ENCODE measurements at regions not wholly inside any gene's neighbourhood (a gene's known extent, or its start where the extent isn't known, plus 50 kb on each side); places are given as distances from the start of the nearest gene placed in this dataset.

DNA sequence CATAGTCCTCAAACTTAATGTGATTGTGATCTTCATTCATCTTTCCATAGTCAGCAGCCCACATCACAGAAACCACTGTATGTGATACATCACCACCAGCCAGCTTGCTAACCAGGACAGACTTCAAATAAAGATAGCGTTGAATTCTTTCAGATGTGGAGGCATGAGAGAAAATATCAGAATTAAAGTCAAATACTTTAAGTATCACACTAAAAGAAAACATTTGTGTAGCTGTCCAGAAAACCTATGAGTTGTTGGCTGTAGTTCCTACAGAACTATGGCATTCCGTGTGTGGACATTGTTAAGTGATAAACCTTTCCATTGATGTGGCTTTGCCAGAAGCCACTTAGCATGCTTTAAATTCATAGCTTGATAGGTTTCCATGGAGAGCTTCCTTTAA, 105.1 kb downstream of the LLPH start:
- TF ChIP-seq TAF1 (IDR thresholded peaks at IDR 0.05; ENCODE audit: borderline replicate concordance, low read depth, low read length) (no peak), POLR2A (IDR thresholded peaks at IDR 0.05; ENCODE audit: low read depth, low read length) (no peak)

All from GM12892 (cell line).